ENCODE measurements at regions not wholly inside any gene's neighbourhood (a gene's known extent, or its start where the extent isn't known, plus 50 kb on each side); places are given as distances from the start of the nearest gene placed in this dataset.

GRCh38 chr5:155839251-155840037 is 487.5 kb upstream of the SGCD start:
- no peak for ATAC-seq
- TF ChIP-seq CSDC2 (CRISPR knock-in tag; IDR thresholded peaks at IDR 0.05): no peak
- TF ChIP-seq TOX (CRISPR knock-in tag; IDR thresholded peaks at IDR 0.05; ENCODE audit: borderline replicate concordance): no peak
- no peak for TF ChIP-seq SNAI2 (CRISPR knock-in tag; IDR thresholded peaks at IDR 0.05)
- TF ChIP-seq ZNF8 (CRISPR knock-in tag; IDR thresholded peaks at IDR 0.05): no peak
- no peak for TF ChIP-seq ZNF565 (CRISPR knock-in tag; conservative IDR thresholded peaks at IDR 0.05; ENCODE audit: low read depth)
- no peak for TF ChIP-seq ZC3H10 (CRISPR knock-in tag; IDR thresholded peaks at IDR 0.05)
- no peak for TF ChIP-seq ISL1 (CRISPR knock-in tag; IDR thresholded peaks at IDR 0.05)
- no peak for TF ChIP-seq PPARA (CRISPR knock-in tag; IDR thresholded peaks at IDR 0.05; ENCODE audit: borderline replicate concordance)
- no peak for TF ChIP-seq BACH2 (CRISPR knock-in tag; IDR thresholded peaks at IDR 0.05; ENCODE audit: borderline replicate concordance)
- TF ChIP-seq TCF4 (CRISPR knock-in tag; IDR thresholded peaks at IDR 0.05; ENCODE audit: borderline replicate concordance): no peak
- TF ChIP-seq GLIS3 (CRISPR knock-in tag; IDR thresholded peaks at IDR 0.05): no peak
- TF ChIP-seq OSR1 (CRISPR knock-in tag; IDR thresholded peaks at IDR 0.05): no peak
- TF ChIP-seq CSRNP3 (CRISPR knock-in tag; IDR thresholded peaks at IDR 0.05): no peak
- TF ChIP-seq PATZ1 (CRISPR knock-in tag; IDR thresholded peaks at IDR 0.05; ENCODE audit: borderline replicate concordance): no peak
- no peak for TF ChIP-seq ZFP3 (CRISPR knock-in tag; IDR thresholded peaks at IDR 0.05)
- TF ChIP-seq ARNTL (CRISPR knock-in tag; IDR thresholded peaks at IDR 0.05; ENCODE audit: borderline replicate concordance, low read depth): no peak
- no peak for TF ChIP-seq ESRRG (CRISPR knock-in tag; IDR thresholded peaks at IDR 0.05)
- no peak for TF ChIP-seq CREB5 (CRISPR knock-in tag; IDR thresholded peaks at IDR 0.05; ENCODE audit: low read depth)
- no peak for TF ChIP-seq POU6F1 (CRISPR knock-in tag; IDR thresholded peaks at IDR 0.05; ENCODE audit: borderline replicate concordance, low read depth)
- no peak for TF ChIP-seq ZNF70 (CRISPR knock-in tag; IDR thresholded peaks at IDR 0.05)

- no peak for TF ChIP-seq CREB5 (CRISPR knock-in tag; IDR thresholded peaks at IDR 0.05; ENCODE audit: low read depth)
- TF ChIP-seq ARNTL (CRISPR knock-in tag; IDR thresholded peaks at IDR 0.05; ENCODE audit: borderline replicate concordance, low read depth): no peak
- TF ChIP-seq OSR1 (CRISPR knock-in tag; IDR thresholded peaks at IDR 0.05): no peak
- TF ChIP-seq ZNF8 (CRISPR knock-in tag; IDR thresholded peaks at IDR 0.05): no peak
- no peak for TF ChIP-seq ZNF70 (CRISPR knock-in tag; IDR thresholded peaks at IDR 0.05)
- TF ChIP-seq SNAI2 (CRISPR knock-in tag; IDR thresholded peaks at IDR 0.05): no peak
- TF ChIP-seq CSRNP3 (CRISPR knock-in tag; IDR thresholded peaks at IDR 0.05): no peak
- TF ChIP-seq ISL1 (CRISPR knock-in tag; IDR thresholded peaks at IDR 0.05): no peak
- TF ChIP-seq ZFP30 (CRISPR knock-in tag; IDR thresholded peaks at IDR 0.05): no peak
- TF ChIP-seq TSHZ2 (CRISPR knock-in tag; IDR thresholded peaks at IDR 0.05): no peak
- ATAC-seq: no peak
Measured at GRCh38 chr5:155844542-155844941, 482.4 kb upstream of the SGCD start.

All from SK-N-SH treated with all-trans-retinoic acid at 6 μM for 48 hours (cell line).